HEK293 (cell line): ENCODE measurements at regions not wholly inside any gene's neighbourhood (a gene's known extent, or its start where the extent isn't known, plus 50 kb on each side); places are given as distances from the start of the nearest gene placed in this dataset.

Source experiments
- CTCF ChIP-seq: fragments of 450-650 bp; formaldehyde crosslinking; IDR thresholded peaks from 2 replicates; pipeline ENCODE4 v1.5.1; 2016; ENCODE audit warnings: missing biosample characterization, missing genetic modification characterization
- SETDB1 ChIP-seq: IDR thresholded peaks from one replicate; pipeline ENCODE4 v1.6.1; 2017; ENCODE audit warnings: mild to moderate bottlenecking, low read length, moderate library complexity, mixed read lengths; ENCODE audit not compliant: insufficient read length
- TRIM28 ChIP-seq: IDR thresholded peaks from 2 replicates; pipeline ENCODE4 v1.6.1; 2011; ENCODE audit warnings: low read length, control low read depth, borderline replicate concordance
- ZNF157 ChIP-seq: fragments of 450-650 bp; formaldehyde crosslinking; IDR thresholded peaks from 2 replicates; pipeline ENCODE4 v1.5.1; 2016; ENCODE audit warnings: missing biosample characterization, missing genetic modification characterization
- ZNF174 ChIP-seq: fragments of 450-650 bp; formaldehyde crosslinking; IDR thresholded peaks from 2 replicates; pipeline ENCODE4 v1.5.0; 2017; ENCODE audit warnings: missing biosample characterization, mild to moderate bottlenecking, missing genetic modification characterization
- ZNF426 ChIP-seq: fragments of 450-650 bp; formaldehyde crosslinking; IDR thresholded peaks from 2 replicates; pipeline ENCODE4 v1.5.1; 2017; ENCODE audit warnings: missing biosample characterization, missing genetic modification characterization, mild to moderate bottlenecking, inconsistent platforms, moderate library complexity
- ZNF488 ChIP-seq: fragments of 450-650 bp; formaldehyde crosslinking; IDR thresholded peaks from 2 replicates; pipeline ENCODE4 v1.5.1; 2016; ENCODE audit warnings: missing biosample characterization, missing genetic modification characterization

- TF ChIP-seq CTCF (tag by site-specific recombination) (no peak), ZNF174 (tag by site-specific recombination) (no peak), TRIM28 (no peak), SETDB1 (no peak), ZNF488 (tag by site-specific recombination) (no peak), ZNF426 (tag by site-specific recombination) (no peak), ZNF157 (tag by site-specific recombination) (no peak)
Observed at GRCh38 chr7:159306012-159306411, 161.3 kb upstream of the VIPR2 start.
